ENCODE measurements at regions not wholly inside any gene's neighbourhood (a gene's known extent, or its start where the extent isn't known, plus 50 kb on each side); places are given as distances from the start of the nearest gene placed in this dataset.
"Not testable (repeated sequence)": the region's sequence is repeated elsewhere in the genome, so short reads cannot be mapped to it uniquely, and the experiment has no call there.

DNA sequence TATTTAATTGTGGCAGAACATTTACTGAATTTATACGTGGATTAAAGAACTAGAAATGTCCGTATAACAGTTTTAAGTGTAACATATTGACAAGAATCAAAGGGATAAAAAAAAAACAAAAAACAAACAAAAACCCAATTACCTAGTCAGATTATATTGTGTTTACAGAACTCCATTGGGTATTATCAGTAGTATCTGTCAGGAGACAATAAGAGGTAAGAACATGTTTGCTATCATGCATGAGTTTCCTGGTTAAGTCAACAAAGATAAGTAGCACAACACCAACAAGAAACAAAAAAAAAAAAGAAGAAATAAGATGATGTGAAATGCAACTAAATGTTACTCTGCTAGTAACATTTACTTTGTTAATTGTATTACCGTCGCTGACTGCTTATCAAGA is 570.6 kb downstream of the ZBBX start:
- no peak for DNase-seq

DNA sequence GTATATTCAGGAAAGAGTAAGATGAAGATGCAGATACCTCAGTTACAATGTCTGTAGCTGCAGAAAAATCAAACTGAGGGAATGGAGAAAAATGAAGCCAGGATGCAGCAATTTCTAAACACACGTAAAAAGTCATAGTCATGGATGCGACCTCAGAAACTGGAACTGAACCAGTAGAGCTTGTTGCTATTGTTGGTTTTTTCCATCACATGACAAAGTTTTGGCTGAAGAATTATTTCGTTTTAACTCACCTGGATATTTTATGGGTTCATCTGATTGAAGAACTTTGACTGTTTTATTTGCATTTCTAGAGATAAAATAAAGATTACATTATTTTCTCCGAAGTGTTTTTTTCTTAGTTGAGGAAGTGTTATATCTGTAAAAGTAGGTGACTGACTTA is 591.2 kb downstream of the ZBBX start:
- no peak for DNase-seq

DNA sequence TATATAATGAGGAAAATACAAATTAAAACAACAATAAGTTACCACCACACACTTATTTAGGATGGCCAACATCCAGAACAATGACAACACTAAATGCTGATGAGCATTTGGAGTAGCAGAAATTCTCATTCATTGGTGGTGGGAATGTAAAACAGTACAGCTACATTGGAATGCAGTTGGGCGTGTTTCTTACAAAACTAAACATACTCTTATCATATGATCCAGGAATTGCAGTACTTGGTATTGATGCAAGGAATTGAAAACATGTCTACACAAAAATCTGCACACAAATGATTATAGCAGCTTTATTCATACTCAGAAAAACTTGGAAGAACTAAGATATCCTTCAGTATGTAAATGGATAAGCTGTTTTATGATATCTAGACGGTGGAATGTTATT is 594.2 kb downstream of the ZBBX start:
- no peak for DNase-seq

DNA sequence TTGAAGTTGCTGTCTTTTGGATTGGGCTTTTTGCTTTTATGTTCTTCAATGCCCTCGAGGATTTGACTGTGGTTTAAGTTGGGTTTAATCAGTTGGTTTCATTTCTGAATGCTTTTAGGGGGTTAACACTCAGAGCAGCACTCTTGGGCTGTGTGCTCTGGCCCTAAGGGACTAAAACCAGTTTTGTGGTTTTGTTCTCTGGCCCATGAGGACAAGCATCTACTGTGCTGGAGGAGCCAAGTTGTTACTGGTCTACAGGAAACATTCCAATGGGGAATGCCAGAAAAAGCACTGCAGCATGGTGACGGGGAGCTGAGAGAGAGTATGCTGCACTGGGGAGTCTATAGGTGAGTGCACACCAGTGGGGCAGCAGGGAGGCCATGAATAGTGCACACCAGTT is 596.9 kb downstream of the ZBBX start:
- DNase-seq = no peak

DNA sequence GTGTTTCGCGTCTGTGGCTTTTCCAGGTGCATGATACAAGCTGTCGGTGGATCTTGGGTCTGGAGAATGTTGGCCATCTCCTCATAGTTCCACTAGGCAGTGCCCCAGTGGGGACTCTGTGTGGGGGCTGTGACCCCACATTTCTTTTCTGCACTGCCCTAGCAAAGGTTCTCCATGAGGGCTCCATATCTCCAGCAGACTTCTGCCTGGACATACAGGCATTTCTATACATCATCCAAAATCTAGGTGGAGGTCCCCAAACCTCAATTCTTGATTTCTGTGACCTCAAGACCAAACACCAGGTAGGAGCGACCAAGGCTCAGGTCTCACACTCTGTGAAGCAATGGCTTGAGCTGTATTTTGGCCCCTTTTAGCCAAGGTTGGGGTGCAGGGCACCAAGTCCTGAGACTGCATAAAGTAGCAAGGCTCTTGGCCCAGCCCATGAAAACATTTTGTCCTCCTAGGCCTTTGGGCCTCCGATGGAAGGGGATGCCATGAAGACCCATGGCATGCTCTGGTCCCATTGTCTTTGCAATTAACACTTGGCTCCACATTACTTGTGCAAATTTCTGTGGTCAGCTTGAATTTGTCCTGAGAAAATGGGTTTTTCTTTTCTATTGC is 615.3 kb downstream of the ZBBX start:
- no peak for DNase-seq

DNA sequence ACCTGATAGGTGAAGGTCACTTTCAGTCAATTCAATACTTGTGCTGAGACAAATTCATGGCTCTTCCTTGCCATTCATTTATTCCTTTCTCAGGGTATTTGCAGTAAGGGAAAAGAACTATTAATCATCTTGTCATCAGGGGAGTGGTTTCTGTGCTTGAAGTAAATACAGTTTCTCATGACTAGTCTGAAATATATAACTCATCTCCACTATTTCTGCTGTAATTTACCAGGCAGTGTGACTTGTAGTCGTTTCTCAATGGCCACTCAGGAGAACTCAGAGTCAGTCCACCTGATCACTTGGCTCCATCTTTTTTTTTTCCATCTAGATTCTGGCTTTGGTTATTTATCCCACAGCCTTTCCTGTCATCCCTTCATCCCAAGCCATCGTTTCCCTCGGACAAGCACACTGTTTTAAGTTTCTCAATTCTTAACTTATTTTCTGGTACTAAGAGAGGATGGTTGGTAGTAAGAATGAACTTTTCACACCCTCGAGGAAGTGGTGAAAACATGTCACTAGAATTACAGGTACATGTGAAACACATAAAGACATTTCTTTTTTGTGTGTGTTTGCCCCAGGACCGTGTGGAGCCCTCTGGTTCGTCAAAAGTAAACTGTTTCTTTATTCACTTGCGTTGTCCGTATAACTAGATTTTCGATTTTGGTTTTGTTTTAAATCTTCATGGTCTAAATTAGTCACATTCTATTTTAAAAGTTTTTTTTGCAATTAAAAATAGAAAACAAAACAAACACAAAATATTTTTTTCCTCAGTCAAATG is 620.2 kb downstream of the ZBBX start:
- no peak for DNase-seq

DNA sequence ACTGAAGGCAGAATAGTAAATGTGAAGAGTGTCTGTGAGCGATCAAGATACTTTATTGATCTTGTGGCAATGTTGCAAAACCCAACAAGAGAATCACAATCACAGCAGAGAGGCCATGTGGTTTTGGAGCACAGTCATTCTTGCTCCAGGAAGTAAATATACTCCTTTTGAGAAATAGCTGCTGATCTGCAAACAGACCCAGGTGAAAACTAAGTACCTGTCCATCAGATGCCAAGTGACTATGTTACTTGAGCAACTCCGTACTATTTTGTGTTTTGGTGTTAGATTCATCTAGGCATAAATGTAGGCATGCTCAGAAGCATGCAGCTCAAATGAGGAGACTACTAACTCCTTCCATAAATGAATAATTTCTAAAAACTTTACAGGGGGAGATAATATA is 627.9 kb downstream of the ZBBX start:
- DNase-seq = no peak

DNA sequence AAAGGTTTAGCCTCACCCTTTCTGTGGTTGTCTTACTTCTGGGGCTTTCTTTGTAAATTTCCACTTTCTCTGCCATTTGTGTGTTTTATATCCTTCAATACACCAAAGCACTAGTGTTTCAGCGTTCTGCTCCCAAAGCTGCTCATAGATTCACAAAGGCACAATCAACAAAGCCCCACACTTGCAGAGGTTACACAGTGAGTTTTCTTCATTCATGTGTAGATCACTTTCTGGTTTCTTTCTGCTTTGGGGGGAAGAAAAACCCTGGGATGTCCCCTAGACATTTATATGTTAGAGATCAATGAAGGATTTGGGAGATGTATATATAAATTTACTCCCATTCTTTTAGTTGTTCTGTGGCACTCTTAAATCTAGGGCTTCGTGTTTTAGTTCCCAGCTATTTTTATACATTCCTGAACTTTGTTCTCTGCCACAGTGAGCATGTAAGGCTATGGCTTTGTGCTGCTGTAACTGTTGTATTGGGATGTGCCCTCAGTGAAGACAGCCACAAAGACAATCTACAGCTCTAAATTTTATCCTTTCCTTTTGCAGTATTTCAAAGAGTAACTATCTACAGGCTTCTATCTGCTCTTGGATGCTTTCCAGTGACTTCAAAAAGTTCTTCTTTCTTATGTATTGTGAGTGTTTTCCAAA is 636.5 kb downstream of the ZBBX start:
- DNase-seq = no peak

DNA sequence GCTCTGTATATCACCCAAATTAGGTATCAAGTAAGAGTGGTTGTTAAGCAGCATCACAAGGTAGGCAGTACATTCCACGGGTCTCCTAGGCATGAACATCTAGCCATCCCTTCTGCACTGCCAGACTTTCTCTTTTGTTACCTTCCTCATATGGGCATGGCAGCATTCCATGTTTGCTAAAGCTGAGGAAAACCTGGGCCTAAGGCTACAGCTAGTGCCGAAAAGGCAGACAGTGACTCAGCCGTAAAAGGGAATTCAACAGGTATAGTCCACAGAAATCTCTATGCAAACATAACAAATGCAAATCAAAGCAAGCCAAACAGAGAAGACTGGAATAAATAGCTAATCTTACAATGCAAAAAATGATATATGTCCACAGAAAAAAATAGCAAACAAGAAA is 645.4 kb downstream of the ZBBX start:
- DNase-seq = no peak

DNA sequence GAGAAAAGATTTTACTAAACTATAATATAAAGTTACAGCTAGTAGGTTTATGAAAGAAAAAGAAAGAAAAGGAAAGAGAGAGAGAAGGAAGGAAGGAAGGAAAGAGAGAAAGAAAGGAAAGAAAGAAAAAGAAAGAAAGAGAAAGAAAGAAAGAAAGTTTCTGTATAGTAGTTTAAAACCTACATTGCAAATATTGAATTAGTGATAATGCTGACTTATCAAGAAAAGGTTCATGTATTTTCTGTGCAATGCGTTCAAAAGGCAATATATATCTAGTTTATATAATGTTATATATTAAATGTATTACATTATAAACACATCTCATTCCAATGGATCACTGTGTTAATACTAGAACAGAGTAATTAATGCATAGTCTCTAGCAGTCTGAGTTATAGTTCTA is 648.4 kb downstream of the ZBBX start:
- DNase-seq = no peak

DNA sequence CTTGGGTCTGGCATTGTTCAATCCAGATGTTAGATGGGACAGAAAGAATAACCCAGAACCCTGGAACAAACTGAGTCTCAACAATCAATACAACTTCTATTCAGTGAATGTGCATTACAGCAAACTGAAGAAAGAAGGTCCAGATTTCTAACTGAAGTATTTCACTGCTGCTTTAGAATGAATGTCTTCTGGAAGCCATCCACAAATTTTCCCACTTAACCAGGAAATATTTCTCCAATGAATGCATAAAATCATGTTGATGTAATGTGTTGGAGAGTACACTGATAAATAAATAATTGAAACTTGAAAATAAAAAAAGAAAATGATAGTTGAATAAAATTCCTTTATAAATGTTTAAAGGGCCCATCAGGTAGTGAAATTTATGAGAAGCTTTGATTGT is 658.6 kb downstream of the ZBBX start:
- no peak for DNase-seq

DNA sequence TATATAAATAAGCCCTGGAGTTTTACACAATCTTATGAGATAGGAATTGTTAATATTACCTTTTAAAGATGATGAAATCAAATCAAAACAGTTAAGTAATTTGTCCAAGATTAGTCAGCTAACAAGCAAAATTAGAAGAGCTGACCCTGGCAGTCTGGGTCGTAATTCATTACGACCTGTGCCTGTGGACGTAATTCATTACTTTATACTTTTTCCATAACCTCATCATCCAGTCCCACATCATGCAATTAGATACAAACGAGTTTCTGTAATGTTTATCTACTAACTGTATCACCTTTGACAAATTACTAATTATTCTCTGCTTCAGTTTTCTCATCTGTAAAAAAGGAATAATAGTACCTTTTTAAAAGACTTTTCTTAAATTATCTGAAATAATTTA is 665.9 kb downstream of the ZBBX start:
- no peak for DNase-seq

DNA sequence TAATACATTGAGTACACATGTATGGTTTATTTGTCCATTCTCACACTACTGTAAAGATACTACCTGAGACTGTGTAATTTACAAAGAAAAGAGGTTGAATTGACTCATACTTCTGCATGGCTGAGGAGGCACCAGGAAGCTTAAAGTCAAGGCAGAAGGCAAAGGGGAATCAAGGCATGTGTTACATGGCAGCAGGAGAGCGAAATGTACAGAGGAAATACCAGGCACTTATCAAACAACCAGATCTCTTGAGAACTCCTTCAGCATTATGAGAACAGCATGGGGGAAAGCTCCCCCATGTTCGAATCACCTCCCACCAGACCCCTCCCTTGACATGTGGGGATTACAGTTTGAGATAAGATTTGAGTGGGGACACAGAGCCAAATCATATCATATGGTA is 666.3 kb downstream of the ZBBX start:
- no peak for DNase-seq

DNA sequence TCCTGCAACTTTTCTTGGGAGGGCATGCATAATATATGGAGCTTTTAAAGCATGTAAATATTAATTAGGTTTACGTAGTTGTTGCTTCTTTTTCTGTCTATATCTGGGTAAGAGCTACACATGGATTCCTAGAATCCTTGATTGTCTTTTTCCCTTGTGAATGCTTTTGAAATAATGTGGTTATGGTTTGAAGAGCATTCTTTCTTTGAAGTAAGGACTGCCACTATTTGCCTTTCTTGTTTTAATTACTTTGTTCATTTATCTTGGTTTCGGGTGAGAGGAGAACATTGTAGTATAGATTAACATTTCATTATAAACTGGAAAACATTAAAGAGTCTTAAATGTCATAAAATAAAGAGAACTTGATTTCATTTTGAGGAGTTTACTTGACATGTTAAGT is 674.0 kb downstream of the ZBBX start:
- DNase-seq = no peak

DNA sequence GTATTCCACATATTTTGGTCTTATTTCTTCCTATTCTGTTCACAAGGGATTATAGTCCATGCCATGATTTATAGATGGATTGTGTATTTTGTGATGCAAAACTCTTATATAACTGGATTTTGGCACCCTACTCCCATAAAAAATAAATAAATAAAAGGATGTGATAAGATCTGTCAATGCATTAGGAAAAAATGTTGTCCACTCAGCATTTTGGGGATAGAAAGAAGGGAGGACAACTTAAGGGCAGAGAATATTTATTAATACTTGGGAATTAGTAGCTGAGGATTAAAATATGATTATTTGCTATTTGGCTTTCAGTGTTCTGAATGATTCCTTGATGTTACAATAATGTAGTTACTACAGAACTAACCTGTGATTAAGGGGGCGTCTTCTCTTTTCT is 682.6 kb downstream of the ZBBX start:
- DNase-seq = no peak

DNA sequence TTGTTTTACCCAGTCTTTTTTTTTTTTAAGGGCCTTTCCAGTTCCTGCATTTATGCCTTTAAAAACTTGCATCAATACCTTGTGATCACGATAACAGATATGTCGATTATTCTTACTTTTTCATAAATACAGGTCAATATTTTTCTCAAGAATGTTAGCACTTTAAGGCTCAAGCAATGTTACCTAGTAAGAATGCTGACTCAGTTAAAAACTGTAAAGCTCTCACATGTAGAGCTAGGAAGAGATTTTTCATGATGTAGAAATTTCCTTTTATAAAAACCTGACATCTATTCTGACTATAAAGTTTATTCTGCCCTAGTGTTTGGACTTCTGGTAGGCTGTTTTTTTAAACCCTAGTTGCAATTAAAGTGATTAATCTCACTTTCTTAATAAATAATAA is 684.0 kb downstream of the ZBBX start:
- DNase-seq = no peak

DNA sequence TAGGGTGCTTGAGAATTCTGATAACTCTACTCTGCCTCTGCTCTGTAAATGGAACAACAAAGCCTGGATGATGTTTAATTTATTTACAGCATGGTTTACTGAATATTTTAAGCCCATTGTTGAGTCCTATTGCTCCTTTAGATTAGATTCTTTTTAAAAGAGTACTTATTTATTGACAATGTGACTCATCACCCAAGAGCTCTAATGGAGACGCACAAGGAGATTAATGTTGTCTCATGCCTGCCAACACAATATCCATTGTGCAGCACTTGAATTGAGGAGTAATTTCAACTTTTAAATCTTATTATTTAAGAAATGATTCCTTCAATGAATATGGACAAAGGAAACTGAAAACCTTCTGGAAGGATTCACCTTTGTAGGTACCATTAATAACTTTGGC is 691.4 kb downstream of the ZBBX start:
- DNase-seq = no peak

DNA sequence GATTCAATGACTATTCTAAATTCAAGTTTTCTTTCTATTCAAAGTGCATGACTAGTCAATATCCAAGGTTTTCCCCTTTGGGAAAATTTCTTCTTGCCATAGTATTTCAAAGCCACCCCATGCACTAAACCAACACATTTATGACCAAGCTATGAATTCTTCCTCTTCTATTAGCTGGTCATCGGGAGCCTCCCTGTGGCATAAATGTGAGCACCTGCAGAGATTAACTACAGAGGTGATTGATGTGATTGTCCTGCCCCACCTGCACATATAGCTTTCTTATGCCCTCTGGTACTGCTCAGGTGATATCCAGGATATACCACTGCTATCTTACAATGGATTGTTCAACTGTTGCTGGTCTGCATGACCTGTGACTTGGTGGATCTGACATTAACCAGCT is 694.9 kb downstream of the ZBBX start:
- DNase-seq = no peak

DNA sequence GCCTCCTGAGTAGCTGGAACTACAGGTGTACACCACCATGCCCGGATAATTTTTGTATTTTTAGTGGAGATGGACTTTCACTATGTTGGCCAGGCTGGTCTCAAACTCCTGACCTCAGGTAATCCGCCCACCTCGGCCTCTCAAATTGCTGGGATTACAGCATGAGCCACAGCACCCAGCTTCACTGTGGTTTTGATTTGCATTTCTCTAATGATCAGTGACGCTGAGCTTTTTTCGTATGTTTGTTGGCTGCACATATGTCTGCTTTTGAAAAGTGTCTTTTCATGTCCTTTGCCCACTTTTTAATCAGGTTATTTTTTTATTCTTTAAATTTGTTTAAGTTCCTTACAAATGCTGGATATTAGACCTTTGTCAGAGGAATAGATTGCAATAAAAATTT is 696.0 kb downstream of the ZBBX start:
- DNase-seq = not testable (repeated sequence)

DNA sequence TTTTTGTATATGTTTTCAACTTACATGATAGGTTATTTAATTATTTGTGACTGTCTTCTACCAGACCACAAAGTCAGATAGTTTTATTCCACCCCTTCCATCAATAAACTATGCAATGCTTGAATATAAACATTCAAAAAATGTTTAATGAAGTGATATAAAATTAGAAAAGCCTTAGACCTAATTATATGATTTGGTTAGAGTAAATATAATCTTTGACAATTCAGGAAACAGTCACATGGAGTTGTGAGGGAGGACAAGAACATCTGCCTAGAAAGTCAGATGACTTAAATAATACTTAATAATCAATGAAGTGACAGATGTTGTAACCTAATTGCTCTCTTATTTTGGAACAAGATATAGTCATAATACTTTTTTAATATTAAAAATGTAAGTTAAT is 710.3 kb downstream of the ZBBX start:
- DNase-seq = no peak

DNA sequence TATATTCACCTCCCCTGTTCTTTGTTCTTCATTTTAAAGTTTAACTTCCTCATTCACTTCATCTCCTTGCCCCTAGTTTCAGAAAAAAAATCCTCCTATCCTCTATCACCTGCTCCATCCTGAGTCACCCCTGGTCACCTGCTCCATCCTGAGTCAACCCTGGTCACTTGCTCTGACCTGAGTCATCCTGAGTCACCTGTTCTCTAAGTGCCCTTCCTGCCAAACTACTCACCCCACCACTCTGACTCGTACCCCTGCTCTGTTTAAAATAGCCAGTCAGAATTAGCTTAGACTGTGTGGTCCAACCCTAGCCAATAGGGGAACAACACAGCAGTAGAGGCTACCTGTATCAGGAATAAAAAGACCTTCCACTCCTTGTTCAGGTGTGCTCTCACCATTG is 716.9 kb downstream of the ZBBX start:
- DNase-seq = no peak

DNA sequence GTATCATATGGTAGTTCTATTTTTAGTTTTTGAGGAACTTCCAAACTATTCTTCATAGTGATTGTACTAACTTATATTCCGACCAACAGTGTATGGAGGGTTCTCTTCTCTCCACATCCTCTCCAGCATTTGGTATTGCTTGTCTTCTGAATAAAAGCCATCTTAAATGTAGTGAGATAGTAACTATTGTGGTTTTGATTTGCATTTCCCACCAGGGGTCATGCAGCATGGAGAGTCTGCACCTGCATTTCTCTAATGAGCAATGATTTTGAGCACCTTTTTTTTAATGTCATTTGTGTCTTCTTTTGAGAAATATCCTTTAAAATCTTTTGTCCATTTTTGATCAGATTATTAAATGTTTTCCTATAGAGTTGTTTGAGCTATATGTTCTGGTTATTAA is 718.5 kb downstream of the ZBBX start:
- no peak for DNase-seq

DNA sequence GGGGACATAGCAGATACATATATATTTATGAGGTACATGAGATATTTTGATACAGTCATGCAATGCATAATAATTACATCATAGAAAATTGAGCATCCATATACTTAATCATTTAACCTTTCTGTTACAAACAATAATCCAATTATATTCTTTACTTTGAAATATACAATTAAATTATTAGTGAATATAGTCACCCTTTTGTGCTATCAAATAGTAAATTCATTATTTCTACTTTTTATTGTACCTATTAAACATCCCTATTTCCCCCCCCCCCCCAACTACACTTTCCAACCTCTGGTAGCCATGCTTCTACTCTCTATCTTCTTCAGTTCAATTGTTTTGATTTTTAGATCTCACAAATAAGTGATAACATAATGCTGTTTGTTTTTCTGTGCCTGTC is 719.1 kb downstream of the ZBBX start:
- no peak for DNase-seq

DNA sequence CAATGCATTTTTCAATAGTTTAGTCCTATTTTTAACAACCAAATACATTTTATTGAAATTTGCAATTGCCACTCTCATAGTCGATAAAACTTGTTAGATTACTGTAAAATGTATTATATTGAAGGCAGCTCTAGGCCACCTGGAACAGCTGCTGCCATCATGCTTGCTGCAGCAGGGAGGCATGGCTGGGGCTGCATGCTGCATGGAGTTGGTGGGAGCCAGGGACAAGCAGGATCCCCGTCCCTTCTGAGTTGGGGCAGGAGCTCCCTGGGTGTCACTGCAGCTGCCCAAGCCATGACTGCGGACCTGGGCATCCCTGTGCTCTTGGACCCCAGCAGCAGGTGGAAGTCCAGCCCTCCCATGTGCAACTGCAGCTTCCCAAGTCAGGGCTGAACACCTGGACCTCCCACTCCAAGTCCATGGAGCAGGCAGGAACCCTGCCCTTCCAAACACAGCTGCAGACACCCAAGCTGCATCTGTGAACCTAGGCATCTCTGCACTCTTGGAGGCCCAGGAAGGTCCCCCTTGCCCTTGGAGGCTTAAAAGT is 742.0 kb downstream of the ZBBX start:
- no peak for DNase-seq

All from SHP77 treated with DMSO at 0.1 percent for 48 hours (cell line).